GM23338 (cell line): ENCODE measurements at regions not wholly inside any gene's neighbourhood (a gene's known extent, or its start where the extent isn't known, plus 50 kb on each side); places are given as distances from the start of the nearest gene placed in this dataset.

Experiments
- ATAC-seq: fragments of 200-7000 bp; cut with Tn5 transposase; 3 replicates; pipeline ENCODE4 v1.9.1; 2020
- DNase-seq: peaks from one replicate; pipeline ENCODE4 v3.0.0-alpha.2; 2015; ENCODE audit warnings: low spot score
- H2AFZ ChIP-seq: fragments of 200-600 bp; sonication (generic); 2 replicates; pipeline ENCODE4 v1.8.0; 2016; ENCODE audit warnings: antibody characterized with exemption, mild to moderate bottlenecking, moderate library complexity
- H3F3A ChIP-seq: fragments of 200-600 bp; sonication (generic); replicated peaks from 2 replicates; pipeline ENCODE4 v1.8.0; 2017; ENCODE audit warnings: antibody characterized with exemption, mixed run types, low read depth
- H3K27ac ChIP-seq: fragments of 200-600 bp; sonication (generic); 2 replicates; pipeline ENCODE4 v1.6.1; 2016; ENCODE audit warnings: low read depth
- H3K27me3 ChIP-seq: fragments of 200-600 bp; sonication (generic); 2 replicates; pipeline ENCODE4 v1.8.0; 2016; ENCODE audit warnings: mild to moderate bottlenecking, mixed run types, moderate library complexity; ENCODE audit not compliant: insufficient read depth
- H3K36me3 ChIP-seq: fragments of 200-600 bp; sonication (generic); 2 replicates; pipeline ENCODE4 v1.8.0; 2016; ENCODE audit warnings: mild to moderate bottlenecking; ENCODE audit not compliant: insufficient read depth
- H3K4me1 ChIP-seq: fragments of 200-600 bp; sonication (generic); 2 replicates; pipeline ENCODE4 v1.8.0; 2016; ENCODE audit warnings: mild to moderate bottlenecking, moderate library complexity; ENCODE audit not compliant: insufficient read depth
- H3K4me2 ChIP-seq: fragments of 200-600 bp; sonication (generic); 2 replicates; pipeline ENCODE4 v1.7.1; 2017; ENCODE audit warnings: mixed run types
- H3K4me3 ChIP-seq: fragments of 200-600 bp; sonication (generic); 2 replicates; pipeline ENCODE4 v1.6.1; 2016; ENCODE audit warnings: mixed run types
- H3K79me2 ChIP-seq: fragments of 200-600 bp; sonication (generic); replicated peaks from 2 replicates; pipeline ENCODE4 v1.8.0; 2017; ENCODE audit warnings: mild to moderate bottlenecking; ENCODE audit not compliant: insufficient read depth
- H3K9me2 ChIP-seq: fragments of 200-600 bp; sonication (generic); 2 replicates; pipeline ENCODE4 v1.8.0; 2017; ENCODE audit not compliant: insufficient read depth
- H4K20me1 ChIP-seq: fragments of 200-600 bp; sonication (generic); replicated peaks from 2 replicates; pipeline ENCODE4 v1.8.0; 2017; ENCODE audit warnings: mild to moderate bottlenecking; ENCODE audit not compliant: insufficient read depth
- H3K27ac Mint-ChIP-seq: 2 replicates; pipeline ENCODE4 v1.8.0; 2020; ENCODE audit warnings: inconsistent platforms, mild to moderate bottlenecking, moderate library complexity, mixed read lengths
- H3K27me3 Mint-ChIP-seq: 3 replicates; pipeline ENCODE4 v1.8.0; 2022; ENCODE audit warnings: low read depth, mild to moderate bottlenecking, moderate library complexity, mixed read lengths, inconsistent platforms; ENCODE audit not compliant: insufficient read depth, poor library complexity
- H3K36me3 Mint-ChIP-seq: 3 replicates; pipeline ENCODE4 v1.8.0; 2021; ENCODE audit warnings: low read depth, mild to moderate bottlenecking, inconsistent platforms, moderate library complexity, mixed read lengths
- H3K4me1 Mint-ChIP-seq: 3 replicates; pipeline ENCODE4 v1.8.0; 2020; ENCODE audit warnings: mild to moderate bottlenecking, inconsistent platforms, mixed read lengths
- H3K4me3 Mint-ChIP-seq: 3 replicates; pipeline ENCODE4 v1.8.0; 2021; ENCODE audit warnings: moderate library complexity, mild to moderate bottlenecking, inconsistent platforms, mixed read lengths
- H3K9me3 Mint-ChIP-seq: 3 replicates; pipeline ENCODE4 v1.8.0; 2020; ENCODE audit warnings: moderate library complexity, mild to moderate bottlenecking, inconsistent platforms, mixed read lengths
- CREB1 ChIP-seq: fragments of 250-450 bp; sonication (Bioruptor Pico); IDR thresholded peaks from 2 replicates; pipeline ENCODE4 v1.5.0; 2020; ENCODE audit warnings: low read depth, mild to moderate bottlenecking, moderate library complexity
- EZH2 ChIP-seq: fragments of 200-600 bp; sonication (generic); IDR thresholded peaks from one replicate; pipeline ENCODE4 v1.8.0; 2017; ENCODE audit warnings: antibody characterized with exemption, mild to moderate bottlenecking, low read depth; ENCODE audit not compliant: unreplicated experiment
- EZH2phosphoT487 ChIP-seq: fragments of 200-600 bp; sonication (generic); IDR thresholded peaks from one replicate; pipeline ENCODE4 v1.8.1; 2018; ENCODE audit warnings: antibody characterized with exemption; ENCODE audit not compliant: unreplicated experiment
- JUNB ChIP-seq: IDR thresholded peaks from one replicate; pipeline ENCODE4 v1.6.1; 2016; ENCODE audit warnings: antibody characterized with exemption; ENCODE audit not compliant: unreplicated experiment
- NANOG ChIP-seq: IDR thresholded peaks from 2 replicates; pipeline ENCODE4 v1.6.1; 2016; ENCODE audit warnings: antibody characterized with exemption, borderline replicate concordance
- POLR2AphosphoS5 ChIP-seq: IDR thresholded peaks from 2 replicates; pipeline ENCODE4 v1.6.1; 2016; ENCODE audit warnings: antibody characterized with exemption, low read depth
- REST ChIP-seq: IDR thresholded peaks from one replicate; pipeline ENCODE4 v1.6.1; 2018; ENCODE audit warnings: antibody characterized with exemption; ENCODE audit not compliant: unreplicated experiment
- STAT1 ChIP-seq: IDR thresholded peaks from one replicate; pipeline ENCODE4 v1.6.1; 2016; ENCODE audit warnings: antibody characterized with exemption; ENCODE audit not compliant: unreplicated experiment
- ZNF114 ChIP-seq: fragments of 250-450 bp; sonication (Bioruptor Pico); IDR thresholded peaks from 2 replicates; pipeline ENCODE4 v1.5.0; 2020; ENCODE audit warnings: mild to moderate bottlenecking, moderate library complexity
- ZNF331 ChIP-seq: fragments of 250-450 bp; sonication (Bioruptor Pico); IDR thresholded peaks from 2 replicates; pipeline ENCODE4 v1.5.0; 2020; ENCODE audit warnings: low read depth, mild to moderate bottlenecking, moderate library complexity
- TF ChIP-seq, protein P1 (sequence below), 2 experiments: fragments of 200-600 bp in 1 of 2; sonication (generic) in 1 of 2; conservative IDR thresholded peaks; 2 replicates each; pipeline versions ENCODE4 v1.5.1 to v1.6.1; 2016 to 2017; ENCODE audit warnings: antibody characterized with exemption in 2 of 2, low read depth in 2 of 2, mild to moderate bottlenecking in 2 of 2, moderate library complexity in 1 of 2
- TF ChIP-seq, protein P2 (sequence below): fragments of 250-450 bp; sonication (Bioruptor Pico); IDR thresholded peaks from 2 replicates; pipeline ENCODE4 v1.5.0; 2020; ENCODE audit warnings: mild to moderate bottlenecking, moderate library complexity
- TF ChIP-seq, protein P3 (sequence below): IDR thresholded peaks from 2 replicates; pipeline ENCODE4 v1.6.1; 2016; ENCODE audit warnings: antibody characterized with exemption

DNA sequence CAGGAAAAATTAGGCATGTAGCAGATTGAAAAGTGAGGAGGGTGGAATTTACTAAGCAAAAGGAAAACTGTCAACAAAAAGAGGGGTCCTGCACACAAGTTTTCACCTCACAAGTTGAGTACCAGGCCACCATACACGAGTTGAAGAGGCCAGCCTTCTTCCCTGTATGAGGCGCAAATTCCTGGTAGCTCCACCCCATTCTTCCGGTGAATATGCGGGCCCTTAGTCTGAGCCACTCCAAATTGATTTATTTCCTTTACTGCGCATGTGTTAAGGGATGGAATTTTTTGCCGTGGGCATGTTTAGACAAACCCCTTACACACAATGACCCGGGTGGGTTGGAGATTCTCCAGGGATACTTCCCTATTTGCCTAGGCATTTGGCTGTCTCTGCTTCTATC, 942.1 kb upstream of the GRIA3 start:
- Histone ChIP-seq H3K36me3 (peaks cover 22% of the 10 kb centered on the region), H3K27ac (0 out of 2 replicates have a peak overlapping the region, but pooled peaks have one; percentile 1), H3K4me3 (no peak overlapping the region), H3K4me2 (no peak overlapping the region), H2AFZ (no peak overlapping the region), H4K20me1 (peaks cover 3% of the 10 kb centered on the region; the same call in 1 of the 2 replicates), H3K79me2 (no peaks in the 10 kb centered on the region), H3K4me1 (no peaks in the 10 kb centered on the region; the same call in none of the 2 replicates), H3F3A (0 out of 2 replicates have a peak, but pooled peaks cover 4% of the 10 kb centered on the region), H3K9me2 (no peaks in the 10 kb centered on the region), H3K27me3 (no peaks in the 10 kb centered on the region)
- no peak overlapping the region for H3K27ac Mint-ChIP-seq
- ATAC-seq = no peak
- no peak overlapping the region for H3K4me3 Mint-ChIP-seq
- no peak for DNase-seq
- peaks cover 19% of the 10 kb centered on the region for H3K27me3 Mint-ChIP-seq
- TF ChIP-seq REST (no peak), ZNF331 (CRISPR knock-in tag) (no peak), NANOG (no peak), ZNF114 (CRISPR knock-in tag) (no peak), STAT1 (no peak), EZH2phosphoT487 (no peak), CREB1 (CRISPR knock-in tag) (no peak), JUNB (no peak), EZH2 (no peak), POLR2AphosphoS5 (no peak)
- TF ChIP-seq, protein P1, sequence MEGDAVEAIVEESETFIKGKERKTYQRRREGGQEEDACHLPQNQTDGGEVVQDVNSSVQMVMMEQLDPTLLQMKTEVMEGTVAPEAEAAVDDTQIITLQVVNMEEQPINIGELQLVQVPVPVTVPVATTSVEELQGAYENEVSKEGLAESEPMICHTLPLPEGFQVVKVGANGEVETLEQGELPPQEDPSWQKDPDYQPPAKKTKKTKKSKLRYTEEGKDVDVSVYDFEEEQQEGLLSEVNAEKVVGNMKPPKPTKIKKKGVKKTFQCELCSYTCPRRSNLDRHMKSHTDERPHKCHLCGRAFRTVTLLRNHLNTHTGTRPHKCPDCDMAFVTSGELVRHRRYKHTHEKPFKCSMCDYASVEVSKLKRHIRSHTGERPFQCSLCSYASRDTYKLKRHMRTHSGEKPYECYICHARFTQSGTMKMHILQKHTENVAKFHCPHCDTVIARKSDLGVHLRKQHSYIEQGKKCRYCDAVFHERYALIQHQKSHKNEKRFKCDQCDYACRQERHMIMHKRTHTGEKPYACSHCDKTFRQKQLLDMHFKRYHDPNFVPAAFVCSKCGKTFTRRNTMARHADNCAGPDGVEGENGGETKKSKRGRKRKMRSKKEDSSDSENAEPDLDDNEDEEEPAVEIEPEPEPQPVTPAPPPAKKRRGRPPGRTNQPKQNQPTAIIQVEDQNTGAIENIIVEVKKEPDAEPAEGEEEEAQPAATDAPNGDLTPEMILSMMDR (conservative IDR thresholded peaks at IDR 0.05; ENCODE audit: low read depth in 2 of 2) = no peak
- TF ChIP-seq, protein P2, sequence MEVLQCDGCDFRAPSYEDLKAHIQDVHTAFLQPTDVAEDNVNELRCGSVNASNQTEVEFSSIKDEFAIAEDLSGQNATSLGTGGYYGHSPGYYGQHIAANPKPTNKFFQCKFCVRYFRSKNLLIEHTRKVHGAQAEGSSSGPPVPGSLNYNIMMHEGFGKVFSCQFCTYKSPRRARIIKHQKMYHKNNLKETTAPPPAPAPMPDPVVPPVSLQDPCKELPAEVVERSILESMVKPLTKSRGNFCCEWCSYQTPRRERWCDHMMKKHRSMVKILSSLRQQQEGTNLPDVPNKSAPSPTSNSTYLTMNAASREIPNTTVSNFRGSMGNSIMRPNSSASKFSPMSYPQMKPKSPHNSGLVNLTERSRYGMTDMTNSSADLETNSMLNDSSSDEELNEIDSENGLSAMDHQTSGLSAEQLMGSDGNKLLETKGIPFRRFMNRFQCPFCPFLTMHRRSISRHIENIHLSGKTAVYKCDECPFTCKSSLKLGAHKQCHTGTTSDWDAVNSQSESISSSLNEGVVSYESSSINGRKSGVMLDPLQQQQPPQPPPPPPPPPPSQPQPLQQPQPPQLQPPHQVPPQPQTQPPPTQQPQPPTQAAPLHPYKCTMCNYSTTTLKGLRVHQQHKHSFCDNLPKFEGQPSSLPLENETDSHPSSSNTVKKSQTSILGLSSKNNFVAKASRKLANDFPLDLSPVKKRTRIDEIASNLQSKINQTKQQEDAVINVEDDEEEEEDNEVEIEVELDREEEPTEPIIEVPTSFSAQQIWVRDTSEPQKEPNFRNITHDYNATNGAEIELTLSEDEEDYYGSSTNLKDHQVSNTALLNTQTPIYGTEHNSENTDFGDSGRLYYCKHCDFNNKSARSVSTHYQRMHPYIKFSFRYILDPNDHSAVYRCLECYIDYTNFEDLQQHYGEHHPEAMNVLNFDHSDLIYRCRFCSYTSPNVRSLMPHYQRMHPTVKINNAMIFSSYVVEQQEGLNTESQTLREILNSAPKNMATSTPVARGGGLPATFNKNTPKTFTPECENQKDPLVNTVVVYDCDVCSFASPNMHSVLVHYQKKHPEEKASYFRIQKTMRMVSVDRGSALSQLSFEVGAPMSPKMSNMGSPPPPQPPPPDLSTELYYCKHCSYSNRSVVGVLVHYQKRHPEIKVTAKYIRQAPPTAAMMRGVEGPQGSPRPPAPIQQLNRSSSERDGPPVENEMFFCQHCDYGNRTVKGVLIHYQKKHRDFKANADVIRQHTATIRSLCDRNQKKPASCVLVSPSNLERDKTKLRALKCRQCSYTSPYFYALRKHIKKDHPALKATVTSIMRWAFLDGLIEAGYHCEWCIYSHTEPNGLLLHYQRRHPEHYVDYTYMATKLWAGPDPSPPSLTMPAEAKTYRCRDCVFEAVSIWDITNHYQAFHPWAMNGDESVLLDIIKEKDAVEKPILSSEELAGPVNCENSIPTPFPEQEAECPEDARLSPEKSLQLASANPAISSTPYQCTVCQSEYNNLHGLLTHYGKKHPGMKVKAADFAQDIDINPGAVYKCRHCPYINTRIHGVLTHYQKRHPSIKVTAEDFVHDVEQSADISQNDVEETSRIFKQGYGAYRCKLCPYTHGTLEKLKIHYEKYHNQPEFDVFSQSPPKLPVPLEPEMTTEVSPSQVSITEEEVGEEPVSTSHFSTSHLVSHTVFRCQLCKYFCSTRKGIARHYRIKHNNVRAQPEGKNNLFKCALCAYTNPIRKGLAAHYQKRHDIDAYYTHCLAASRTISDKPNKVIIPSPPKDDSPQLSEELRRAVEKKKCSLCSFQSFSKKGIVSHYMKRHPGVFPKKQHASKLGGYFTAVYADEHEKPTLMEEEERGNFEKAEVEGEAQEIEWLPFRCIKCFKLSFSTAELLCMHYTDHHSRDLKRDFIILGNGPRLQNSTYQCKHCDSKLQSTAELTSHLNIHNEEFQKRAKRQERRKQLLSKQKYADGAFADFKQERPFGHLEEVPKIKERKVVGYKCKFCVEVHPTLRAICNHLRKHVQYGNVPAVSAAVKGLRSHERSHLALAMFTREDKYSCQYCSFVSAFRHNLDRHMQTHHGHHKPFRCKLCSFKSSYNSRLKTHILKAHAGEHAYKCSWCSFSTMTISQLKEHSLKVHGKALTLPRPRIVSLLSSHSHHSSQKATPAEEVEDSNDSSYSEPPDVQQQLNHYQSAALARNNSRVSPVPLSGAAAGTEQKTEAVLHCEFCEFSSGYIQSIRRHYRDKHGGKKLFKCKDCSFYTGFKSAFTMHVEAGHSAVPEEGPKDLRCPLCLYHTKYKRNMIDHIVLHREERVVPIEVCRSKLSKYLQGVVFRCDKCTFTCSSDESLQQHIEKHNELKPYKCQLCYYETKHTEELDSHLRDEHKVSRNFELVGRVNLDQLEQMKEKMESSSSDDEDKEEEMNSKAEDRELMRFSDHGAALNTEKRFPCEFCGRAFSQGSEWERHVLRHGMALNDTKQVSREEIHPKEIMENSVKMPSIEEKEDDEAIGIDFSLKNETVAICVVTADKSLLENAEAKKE (CRISPR knock-in tag) = no peak
- TF ChIP-seq, protein P3, sequence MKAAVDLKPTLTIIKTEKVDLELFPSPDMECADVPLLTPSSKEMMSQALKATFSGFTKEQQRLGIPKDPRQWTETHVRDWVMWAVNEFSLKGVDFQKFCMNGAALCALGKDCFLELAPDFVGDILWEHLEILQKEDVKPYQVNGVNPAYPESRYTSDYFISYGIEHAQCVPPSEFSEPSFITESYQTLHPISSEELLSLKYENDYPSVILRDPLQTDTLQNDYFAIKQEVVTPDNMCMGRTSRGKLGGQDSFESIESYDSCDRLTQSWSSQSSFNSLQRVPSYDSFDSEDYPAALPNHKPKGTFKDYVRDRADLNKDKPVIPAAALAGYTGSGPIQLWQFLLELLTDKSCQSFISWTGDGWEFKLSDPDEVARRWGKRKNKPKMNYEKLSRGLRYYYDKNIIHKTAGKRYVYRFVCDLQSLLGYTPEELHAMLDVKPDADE = no peak
- peaks cover 51% of the 10 kb centered on the region for H3K36me3 Mint-ChIP-seq
- peaks cover 41% of the 10 kb centered on the region for H3K4me1 Mint-ChIP-seq
- no peaks in the 10 kb centered on the region; the same call in 2 of the 3 replicates for H3K9me3 Mint-ChIP-seq
